K562 (cell line): ENCODE measurements at regions not wholly inside any gene's neighbourhood (a gene's known extent, or its start where the extent isn't known, plus 50 kb on each side); places are given as distances from the start of the nearest gene placed in this dataset.

Experiments
- ATAC-seq: fragments of 200-7000 bp; cut with Tn5 transposase; 3 replicates; pipeline ENCODE4 v1.9.1; 2020; ENCODE audit warnings: moderate library complexity
- BruUV-seq: library from RNA; stranded (reverse); fragments of 400-500 nt; replicated peaks from 2 replicates; lab custom pipeline; 2021; lab: Mats Ljungman, UMichigan
- CTCF ChIA-PET: fragments of 300-600 bp; formaldehyde crosslinking; extraction: SDS; loops from one replicate; lab custom pipeline; 2021; ENCODE audit warnings: low intra/inter-chr PET ratio; lab: Yijun Ruan, JAX
- POLR2A ChIA-PET: fragments of 300-600, 350-650 bp; sonication (Branson Sonifier 250); formaldehyde crosslinking; extraction: SDS; loops from one replicate; lab custom pipeline; 2021; ENCODE audit warnings: antibody characterized with exemption, inconsistent platforms; lab: Yijun Ruan, JAX
- DNase-seq, 4 experiments: peaks; one replicate each; pipeline versions ENCODE4 v3.0.0 to v3.0.0-alpha.2; 2011 to 2018; ENCODE audit warnings: low spot score in 3 of 4, mixed read lengths in 3 of 4; ENCODE audit errors: extremely low read depth in 1 of 4
- FAIRE-seq: peaks from 2 replicates; lab custom pipeline; 2011; peaks lifted over from hg19 to GRCh38; lab: Jason Lieb, UNC
- H2AFZ ChIP-seq: 2 replicates; pipeline ENCODE4 v1.6.0; 2011; ENCODE audit warnings: low read depth, low read length, control low read depth, inconsistent platforms
- H3K27ac ChIP-seq: fragments of 200-600 bp; 3 replicates; pipeline ENCODE4 v1.8.0; 2011; ENCODE audit warnings: low read depth, mild to moderate bottlenecking, control low read depth, inconsistent platforms, low read length, moderate library complexity, mixed read lengths; ENCODE audit errors: extremely low read depth
- H3K27me3 ChIP-seq, 2 experiments: fragments of 300-600 bp in 1 of 2; 2 replicates in 1 of 2; 3 replicates in 1 of 2; pipeline versions ENCODE4 v1.6.0 to v1.8.0; 2011; ENCODE audit warnings: inconsistent platforms in 2 of 2, low read length in 2 of 2, mild to moderate bottlenecking in 1 of 2, mixed read lengths in 1 of 2, moderate library complexity in 1 of 2; ENCODE audit not compliant: control insufficient read depth in 2 of 2, insufficient read depth in 2 of 2
- H3K36me3 ChIP-seq: fragments of 300-600 bp; 3 replicates; pipeline ENCODE4 v1.8.0; 2011; ENCODE audit warnings: mild to moderate bottlenecking, low read length, inconsistent platforms; ENCODE audit not compliant: control insufficient read depth, insufficient read depth
- H3K4me1 ChIP-seq, 2 experiments: fragments of 200-600 bp in 1 of 2; replicated peaks in 1 of 2; 2 replicates in 1 of 2; 3 replicates in 1 of 2; pipeline versions ENCODE4 v1.5.1 to v1.8.0; 2011; ENCODE audit warnings: inconsistent platforms in 2 of 2, low read length in 2 of 2, mild to moderate bottlenecking in 1 of 2, mixed read lengths in 1 of 2, moderate library complexity in 1 of 2; ENCODE audit not compliant: control insufficient read depth in 2 of 2, insufficient read depth in 2 of 2
- H3K4me2 ChIP-seq: 2 replicates; pipeline ENCODE4 v1.6.1; 2011; ENCODE audit warnings: low read length, control low read depth, inconsistent platforms, mixed read lengths; ENCODE audit not compliant: insufficient read depth
- H3K4me3 ChIP-seq: fragments of 200-600 bp; sonication (generic), shearing (Covaris generic); 2 replicates; pipeline ENCODE4 v1.5.1; 2016; ENCODE audit warnings: control low read depth, inconsistent platforms
- H3K79me2 ChIP-seq: fragments of 200-600 bp; 3 replicates; pipeline ENCODE4 v1.8.0; 2011; ENCODE audit warnings: low read length, inconsistent platforms; ENCODE audit not compliant: control insufficient read depth, insufficient read depth
- H3K9ac ChIP-seq, 2 experiments: 2 replicates each; pipeline versions ENCODE4 v1.6.0 to v1.6.1; 2011; ENCODE audit warnings: low read depth in 2 of 2, low read length in 2 of 2, control low read depth in 1 of 2, inconsistent platforms in 1 of 2, mild to moderate bottlenecking in 1 of 2, mixed read lengths in 1 of 2; ENCODE audit not compliant: insufficient read depth in 1 of 2
- H3K9me1 ChIP-seq: one replicate; pipeline ENCODE4 v1.6.0; 2011; ENCODE audit warnings: inconsistent platforms, mild to moderate bottlenecking, low read length, moderate library complexity; ENCODE audit not compliant: control insufficient read depth, insufficient read depth
- H3K9me3 ChIP-seq: replicated peaks from 2 replicates; pipeline ENCODE4 v1.5.1; 2011; ENCODE audit warnings: low read depth, low read length, inconsistent platforms; ENCODE audit not compliant: control insufficient read depth, insufficient read depth
- H4K20me1 ChIP-seq: replicated peaks from 2 replicates; pipeline ENCODE4 v1.6.1; 2011; ENCODE audit warnings: low read length, inconsistent platforms, mixed read lengths; ENCODE audit not compliant: control insufficient read depth, insufficient read depth
- ADNP ChIP-seq: fragments of 200-800 bp; sonication (Bioruptor generic); IDR thresholded peaks from 2 replicates; pipeline ENCODE4 v1.6.1; 2016; ENCODE audit warnings: missing genetic modification characterization, missing compliant biosample characterization
- HMG20A ChIP-seq: fragments of 450-650 bp; formaldehyde crosslinking; conservative IDR thresholded peaks from 2 replicates; pipeline ENCODE4 v1.4.0; 2020; ENCODE audit warnings: mild to moderate bottlenecking, mixed read lengths
- MCM3 ChIP-seq: fragments of 450-650 bp; IDR thresholded peaks from 2 replicates; pipeline ENCODE4 v1.6.1; 2016
- RHOXF2B ChIP-seq: fragments of 250-450 bp; sonication (Bioruptor Pico); conservative IDR thresholded peaks from 2 replicates; pipeline ENCODE4 v1.5.1; 2021
- SAP30 ChIP-seq: fragments of 200-600 bp; sonication (generic); IDR thresholded peaks from 2 replicates; pipeline ENCODE4 v1.6.1; 2012; ENCODE audit warnings: borderline replicate concordance, low read depth, mild to moderate bottlenecking, moderate library complexity, low read length, control low read depth, inconsistent platforms; ENCODE audit not compliant: insufficient read depth, poor library complexity, severe bottlenecking
- ZBTB1 ChIP-seq: sonication (generic); formaldehyde crosslinking; IDR thresholded peaks from 2 replicates; pipeline ENCODE4 v1.8.1; 2023; ENCODE audit warnings: missing genetic modification reagents, low read depth, mild to moderate bottlenecking, borderline replicate concordance
- ZNF707 ChIP-seq: fragments of 250-450 bp; sonication (Bioruptor Pico); conservative IDR thresholded peaks from 2 replicates; pipeline ENCODE4 v1.8.0; 2022; ENCODE audit warnings: inconsistent platforms, mild to moderate bottlenecking, moderate library complexity
- WGBS: fragments of 100-300 bp; shearing (Covaris generic); methylation state at CpG from one replicate; pipeline ENCODE4 v1.1.6; 2016; ENCODE audit warnings: low coverage, mixed read lengths; ENCODE audit not compliant: insufficient coverage; ENCODE audit errors: missing lambda C conversion rate; 5-methylcytosine and 5-hydroxymethylcytosine counted together
- in situ Hi-C: fragments of 300-500 bp; cut with MboI; formaldehyde crosslinking; loops from 4 replicates; pipeline ENCODE4 v1.15.0; 2018; ENCODE audit warnings: inconsistent platforms, mixed read lengths
- intact Hi-C: fragments of 100-400 bp; cut with micrococcal nuclease; formaldehyde crosslinking; loops from 2 replicates; pipeline ENCODE4 v1.14.2; 2022
- TF ChIP-seq, protein P1 (sequence below): fragments of 200-800 bp; sonication (Bioruptor generic); IDR thresholded peaks from 2 replicates; pipeline ENCODE4 v1.6.1; 2016; ENCODE audit warnings: missing genetic modification characterization, missing compliant biosample characterization
- TF ChIP-seq, protein P2 (sequence below): fragments of 150-350 bp; IDR thresholded peaks from 2 replicates; pipeline ENCODE4 v1.6.1; 2014; ENCODE audit warnings: low read depth, mild to moderate bottlenecking, low read length, borderline replicate concordance
- TF ChIP-seq, protein P3 (sequence below): fragments of 250-450 bp; sonication (Bioruptor Pico); IDR thresholded peaks from 2 replicates; pipeline ENCODE4 v1.4.0; 2020; ENCODE audit warnings: mild to moderate bottlenecking, moderate library complexity, borderline replicate concordance

DNA sequence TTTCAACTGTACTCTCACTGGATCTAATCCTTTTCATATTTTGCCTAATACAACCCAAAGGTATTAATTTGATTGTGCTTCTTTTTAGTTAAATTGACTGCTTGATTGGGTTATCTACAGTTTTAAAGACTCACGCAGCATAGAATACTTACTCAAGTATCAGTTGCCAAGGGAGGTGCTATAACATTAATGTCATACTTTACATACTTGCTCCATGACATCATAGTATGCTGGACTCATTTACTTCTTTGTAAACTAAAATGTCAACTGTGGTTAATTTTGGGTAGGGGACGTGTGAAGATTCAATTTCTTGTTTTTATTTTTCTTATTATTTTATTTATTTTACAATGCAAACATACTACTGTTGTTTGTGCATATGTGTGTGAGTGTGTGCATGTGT is 716.2 kb upstream of the VRK2 start:
- H3K79me2 ChIP-seq, result no peaks in the 10 kb centered on the region
- intact Hi-C loops (no loop called here), in situ Hi-C loops (no loop called here)
- no peaks in the 10 kb centered on the region for H3K27me3 ChIP-seq
- no peaks in the 10 kb centered on the region for H3K9me1 ChIP-seq
- no peak overlapping the region for H3K4me2 ChIP-seq
- H3K4me1 ChIP-seq, result no peaks in the 10 kb centered on the region
- no peak for ATAC-seq
- 0% methylated on average over 2 of the region's 2 CpGs for WGBS
- no peak overlapping the region for H2AFZ ChIP-seq
- CTCF ChIA-PET, result no interaction called here
- H3K36me3 ChIP-seq, result no peaks in the 10 kb centered on the region
- no peak overlapping the region for H3K27ac ChIP-seq
- FAIRE-seq, result no peak
- POLR2A ChIA-PET, result no interaction called here
- no peak overlapping the region for H3K9ac ChIP-seq
- BruUV-seq, result no TSS peak
- no peak overlapping the region for H3K4me3 ChIP-seq
- H4K20me1 ChIP-seq, result no peaks in the 10 kb centered on the region
- no peak for DNase-seq
- H3K9me3 ChIP-seq, result no peaks in the 10 kb centered on the region
- TF ChIP-seq, protein P1, sequence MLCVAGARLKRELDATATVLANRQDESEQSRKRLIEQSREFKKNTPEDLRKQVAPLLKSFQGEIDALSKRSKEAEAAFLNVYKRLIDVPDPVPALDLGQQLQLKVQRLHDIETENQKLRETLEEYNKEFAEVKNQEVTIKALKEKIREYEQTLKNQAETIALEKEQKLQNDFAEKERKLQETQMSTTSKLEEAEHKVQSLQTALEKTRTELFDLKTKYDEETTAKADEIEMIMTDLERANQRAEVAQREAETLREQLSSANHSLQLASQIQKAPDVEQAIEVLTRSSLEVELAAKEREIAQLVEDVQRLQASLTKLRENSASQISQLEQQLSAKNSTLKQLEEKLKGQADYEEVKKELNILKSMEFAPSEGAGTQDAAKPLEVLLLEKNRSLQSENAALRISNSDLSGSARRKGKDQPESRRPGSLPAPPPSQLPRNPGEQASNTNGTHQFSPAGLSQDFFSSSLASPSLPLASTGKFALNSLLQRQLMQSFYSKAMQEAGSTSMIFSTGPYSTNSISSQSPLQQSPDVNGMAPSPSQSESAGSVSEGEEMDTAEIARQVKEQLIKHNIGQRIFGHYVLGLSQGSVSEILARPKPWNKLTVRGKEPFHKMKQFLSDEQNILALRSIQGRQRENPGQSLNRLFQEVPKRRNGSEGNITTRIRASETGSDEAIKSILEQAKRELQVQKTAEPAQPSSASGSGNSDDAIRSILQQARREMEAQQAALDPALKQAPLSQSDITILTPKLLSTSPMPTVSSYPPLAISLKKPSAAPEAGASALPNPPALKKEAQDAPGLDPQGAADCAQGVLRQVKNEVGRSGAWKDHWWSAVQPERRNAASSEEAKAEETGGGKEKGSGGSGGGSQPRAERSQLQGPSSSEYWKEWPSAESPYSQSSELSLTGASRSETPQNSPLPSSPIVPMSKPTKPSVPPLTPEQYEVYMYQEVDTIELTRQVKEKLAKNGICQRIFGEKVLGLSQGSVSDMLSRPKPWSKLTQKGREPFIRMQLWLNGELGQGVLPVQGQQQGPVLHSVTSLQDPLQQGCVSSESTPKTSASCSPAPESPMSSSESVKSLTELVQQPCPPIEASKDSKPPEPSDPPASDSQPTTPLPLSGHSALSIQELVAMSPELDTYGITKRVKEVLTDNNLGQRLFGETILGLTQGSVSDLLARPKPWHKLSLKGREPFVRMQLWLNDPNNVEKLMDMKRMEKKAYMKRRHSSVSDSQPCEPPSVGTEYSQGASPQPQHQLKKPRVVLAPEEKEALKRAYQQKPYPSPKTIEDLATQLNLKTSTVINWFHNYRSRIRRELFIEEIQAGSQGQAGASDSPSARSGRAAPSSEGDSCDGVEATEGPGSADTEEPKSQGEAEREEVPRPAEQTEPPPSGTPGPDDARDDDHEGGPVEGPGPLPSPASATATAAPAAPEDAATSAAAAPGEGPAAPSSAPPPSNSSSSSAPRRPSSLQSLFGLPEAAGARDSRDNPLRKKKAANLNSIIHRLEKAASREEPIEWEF, result no peak
- TF ChIP-seq HMG20A (CRISPR knock-in tag) (no peak), ADNP (tag) (no peak), ZNF707 (CRISPR knock-in tag) (no peak), MCM3 (no peak), SAP30 (no peak), ZBTB1 (CRISPR knock-in tag) (no peak), RHOXF2B (CRISPR knock-in tag) (no peak)
- TF ChIP-seq, protein P2, sequence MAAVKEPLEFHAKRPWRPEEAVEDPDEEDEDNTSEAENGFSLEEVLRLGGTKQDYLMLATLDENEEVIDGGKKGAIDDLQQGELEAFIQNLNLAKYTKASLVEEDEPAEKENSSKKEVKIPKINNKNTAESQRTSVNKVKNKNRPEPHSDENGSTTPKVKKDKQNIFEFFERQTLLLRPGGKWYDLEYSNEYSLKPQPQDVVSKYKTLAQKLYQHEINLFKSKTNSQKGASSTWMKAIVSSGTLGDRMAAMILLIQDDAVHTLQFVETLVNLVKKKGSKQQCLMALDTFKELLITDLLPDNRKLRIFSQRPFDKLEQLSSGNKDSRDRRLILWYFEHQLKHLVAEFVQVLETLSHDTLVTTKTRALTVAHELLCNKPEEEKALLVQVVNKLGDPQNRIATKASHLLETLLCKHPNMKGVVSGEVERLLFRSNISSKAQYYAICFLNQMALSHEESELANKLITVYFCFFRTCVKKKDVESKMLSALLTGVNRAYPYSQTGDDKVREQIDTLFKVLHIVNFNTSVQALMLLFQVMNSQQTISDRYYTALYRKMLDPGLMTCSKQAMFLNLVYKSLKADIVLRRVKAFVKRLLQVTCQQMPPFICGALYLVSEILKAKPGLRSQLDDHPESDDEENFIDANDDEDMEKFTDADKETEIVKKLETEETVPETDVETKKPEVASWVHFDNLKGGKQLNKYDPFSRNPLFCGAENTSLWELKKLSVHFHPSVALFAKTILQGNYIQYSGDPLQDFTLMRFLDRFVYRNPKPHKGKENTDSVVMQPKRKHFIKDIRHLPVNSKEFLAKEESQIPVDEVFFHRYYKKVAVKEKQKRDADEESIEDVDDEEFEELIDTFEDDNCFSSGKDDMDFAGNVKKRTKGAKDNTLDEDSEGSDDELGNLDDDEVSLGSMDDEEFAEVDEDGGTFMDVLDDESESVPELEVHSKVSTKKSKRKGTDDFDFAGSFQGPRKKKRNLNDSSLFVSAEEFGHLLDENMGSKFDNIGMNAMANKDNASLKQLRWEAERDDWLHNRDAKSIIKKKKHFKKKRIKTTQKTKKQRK, result no peak
- TF ChIP-seq, protein P3, sequence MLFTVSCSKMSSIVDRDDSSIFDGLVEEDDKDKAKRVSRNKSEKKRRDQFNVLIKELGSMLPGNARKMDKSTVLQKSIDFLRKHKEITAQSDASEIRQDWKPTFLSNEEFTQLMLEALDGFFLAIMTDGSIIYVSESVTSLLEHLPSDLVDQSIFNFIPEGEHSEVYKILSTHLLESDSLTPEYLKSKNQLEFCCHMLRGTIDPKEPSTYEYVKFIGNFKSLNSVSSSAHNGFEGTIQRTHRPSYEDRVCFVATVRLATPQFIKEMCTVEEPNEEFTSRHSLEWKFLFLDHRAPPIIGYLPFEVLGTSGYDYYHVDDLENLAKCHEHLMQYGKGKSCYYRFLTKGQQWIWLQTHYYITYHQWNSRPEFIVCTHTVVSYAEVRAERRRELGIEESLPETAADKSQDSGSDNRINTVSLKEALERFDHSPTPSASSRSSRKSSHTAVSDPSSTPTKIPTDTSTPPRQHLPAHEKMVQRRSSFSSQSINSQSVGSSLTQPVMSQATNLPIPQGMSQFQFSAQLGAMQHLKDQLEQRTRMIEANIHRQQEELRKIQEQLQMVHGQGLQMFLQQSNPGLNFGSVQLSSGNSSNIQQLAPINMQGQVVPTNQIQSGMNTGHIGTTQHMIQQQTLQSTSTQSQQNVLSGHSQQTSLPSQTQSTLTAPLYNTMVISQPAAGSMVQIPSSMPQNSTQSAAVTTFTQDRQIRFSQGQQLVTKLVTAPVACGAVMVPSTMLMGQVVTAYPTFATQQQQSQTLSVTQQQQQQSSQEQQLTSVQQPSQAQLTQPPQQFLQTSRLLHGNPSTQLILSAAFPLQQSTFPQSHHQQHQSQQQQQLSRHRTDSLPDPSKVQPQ (CRISPR knock-in tag), result no peak
